IPS-20b (cell line): ENCODE measurements at regions not wholly inside any gene's neighbourhood (a gene's known extent, or its start where the extent isn't known, plus 50 kb on each side); places are given as distances from the start of the nearest gene placed in this dataset.

Experiments
- H3K27ac ChIP-seq: one replicate; pipeline ENCODE4 v1.5.1; 2013; ENCODE audit warnings: low read length
- H3K27me3 ChIP-seq: 2 replicates; pipeline ENCODE4 v1.6.1; 2013; ENCODE audit warnings: mild to moderate bottlenecking, low read length, inconsistent platforms; ENCODE audit not compliant: insufficient read depth
- H3K36me3 ChIP-seq: 2 replicates; pipeline ENCODE4 v1.6.1; 2013; ENCODE audit warnings: low read depth, mild to moderate bottlenecking, inconsistent platforms, low read length, moderate library complexity; ENCODE audit not compliant: insufficient read depth
- H3K4me1 ChIP-seq: 2 replicates; pipeline ENCODE4 v1.6.1; 2013; ENCODE audit warnings: mild to moderate bottlenecking, control low read depth, inconsistent platforms, low read length, moderate library complexity; ENCODE audit not compliant: insufficient read depth
- H3K4me3 ChIP-seq: 2 replicates; pipeline ENCODE4 v1.5.1; 2013; ENCODE audit warnings: mild to moderate bottlenecking, low read length, inconsistent platforms
- H3K9ac ChIP-seq: 2 replicates; pipeline ENCODE4 v1.6.1; 2013; ENCODE audit warnings: low read depth, mild to moderate bottlenecking, inconsistent platforms, low read length, moderate library complexity
- H3K9me3 ChIP-seq: 2 replicates; pipeline ENCODE4 v1.6.1; 2013; ENCODE audit warnings: mild to moderate bottlenecking, low read depth, low read length, inconsistent platforms; ENCODE audit not compliant: insufficient read depth

DNA sequence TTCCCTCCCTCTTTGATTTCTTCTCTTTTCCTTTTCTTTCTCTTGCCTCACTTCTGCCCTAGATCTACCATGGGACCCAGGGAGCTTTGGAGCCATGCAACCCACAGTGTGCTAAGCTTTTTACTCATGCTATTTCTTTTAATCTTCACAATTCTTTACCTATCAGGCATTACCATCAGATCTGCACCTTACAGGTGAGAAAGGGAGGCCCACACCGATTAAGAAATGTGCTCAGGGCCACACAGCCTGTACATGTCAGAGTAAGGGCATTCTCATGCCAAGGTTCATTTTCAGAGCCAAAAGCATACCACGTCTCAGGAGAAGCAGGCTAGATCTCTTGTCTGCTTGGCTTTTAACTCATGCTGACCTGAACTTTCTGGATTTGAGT, 161.9 kb downstream of the RPIA start:
- no peak overlapping the region for H3K9ac ChIP-seq
- H3K9me3 ChIP-seq: no peaks in the 10 kb centered on the region
- H3K27me3 ChIP-seq: no peaks in the 10 kb centered on the region
- H3K36me3 ChIP-seq: no peaks in the 10 kb centered on the region
- H3K4me1 ChIP-seq: peaks cover 15% of the 10 kb centered on the region; the same call in 1 of the 2 replicates
- no peak overlapping the region for H3K27ac ChIP-seq
- H3K4me3 ChIP-seq: no peak overlapping the region

DNA sequence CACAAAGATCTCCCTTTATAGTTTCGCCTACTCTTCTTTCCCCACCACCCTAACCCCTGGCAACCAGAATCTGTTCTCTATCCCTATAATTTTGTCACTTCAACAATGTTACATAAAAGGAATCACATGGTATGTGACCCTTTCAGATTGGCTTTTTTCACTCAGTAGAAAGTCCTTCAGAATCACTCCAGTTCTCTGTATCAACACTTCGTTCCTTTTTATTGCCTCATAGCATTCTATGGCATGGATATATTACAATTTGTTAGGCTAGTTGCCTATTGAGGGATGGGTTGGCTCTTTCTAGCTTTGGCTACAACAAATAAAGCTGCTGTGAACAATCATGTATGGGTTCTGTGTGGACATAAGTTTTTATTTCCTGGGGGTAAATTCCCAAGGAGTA, 163.1 kb downstream of the RPIA start:
- Histone ChIP-seq H3K4me1 (peaks cover 15% of the 10 kb centered on the region; the same call in 1 of the 2 replicates), H3K27me3 (no peaks in the 10 kb centered on the region), H3K36me3 (no peaks in the 10 kb centered on the region), H3K4me3 (no peak overlapping the region), H3K9ac (no peak overlapping the region), H3K9me3 (no peaks in the 10 kb centered on the region), H3K27ac (no peak overlapping the region)

DNA sequence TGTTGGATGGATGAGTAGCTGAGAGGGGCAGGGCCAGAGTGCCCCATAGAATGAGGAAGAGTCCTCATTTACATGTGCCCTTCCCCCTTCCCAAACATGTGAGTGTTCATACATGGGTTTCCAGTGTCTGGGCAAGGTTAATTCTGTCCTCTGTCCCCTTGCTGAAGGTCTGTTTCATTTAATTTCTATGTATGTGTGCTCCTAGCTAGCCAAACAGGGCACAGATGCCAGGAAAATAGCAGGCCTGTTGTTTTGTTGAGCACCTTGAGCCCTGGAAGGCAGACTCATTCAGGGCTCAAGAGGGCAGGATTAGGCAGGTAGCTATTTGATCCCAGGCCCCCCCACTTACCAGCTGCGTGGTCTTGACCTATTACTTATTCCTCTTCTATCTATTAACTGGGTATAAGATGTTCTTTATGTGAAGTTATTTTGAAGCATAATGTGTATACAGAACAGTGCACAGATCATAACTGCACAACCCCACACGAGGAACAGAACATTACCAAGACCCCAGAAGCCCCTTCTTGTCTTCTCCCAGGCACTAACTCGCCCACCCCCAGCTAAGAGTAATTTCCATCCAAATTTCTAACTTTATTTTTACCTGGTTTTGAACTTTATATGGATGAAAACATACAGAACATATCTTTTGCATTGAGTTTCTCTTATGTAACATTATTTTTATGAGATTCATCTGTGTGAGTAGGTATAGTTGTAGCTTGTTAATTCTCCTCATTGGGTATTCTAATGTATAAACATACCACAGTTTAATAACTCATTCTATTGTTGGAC, 164.3 kb downstream of the RPIA start:
- Histone ChIP-seq H3K36me3 (no peaks in the 10 kb centered on the region), H3K27ac (no peak overlapping the region), H3K27me3 (no peaks in the 10 kb centered on the region), H3K9me3 (no peaks in the 10 kb centered on the region), H3K4me1 (peaks cover 15% of the 10 kb centered on the region; the same call in 1 of the 2 replicates), H3K9ac (no peak overlapping the region), H3K4me3 (no peak overlapping the region)

DNA sequence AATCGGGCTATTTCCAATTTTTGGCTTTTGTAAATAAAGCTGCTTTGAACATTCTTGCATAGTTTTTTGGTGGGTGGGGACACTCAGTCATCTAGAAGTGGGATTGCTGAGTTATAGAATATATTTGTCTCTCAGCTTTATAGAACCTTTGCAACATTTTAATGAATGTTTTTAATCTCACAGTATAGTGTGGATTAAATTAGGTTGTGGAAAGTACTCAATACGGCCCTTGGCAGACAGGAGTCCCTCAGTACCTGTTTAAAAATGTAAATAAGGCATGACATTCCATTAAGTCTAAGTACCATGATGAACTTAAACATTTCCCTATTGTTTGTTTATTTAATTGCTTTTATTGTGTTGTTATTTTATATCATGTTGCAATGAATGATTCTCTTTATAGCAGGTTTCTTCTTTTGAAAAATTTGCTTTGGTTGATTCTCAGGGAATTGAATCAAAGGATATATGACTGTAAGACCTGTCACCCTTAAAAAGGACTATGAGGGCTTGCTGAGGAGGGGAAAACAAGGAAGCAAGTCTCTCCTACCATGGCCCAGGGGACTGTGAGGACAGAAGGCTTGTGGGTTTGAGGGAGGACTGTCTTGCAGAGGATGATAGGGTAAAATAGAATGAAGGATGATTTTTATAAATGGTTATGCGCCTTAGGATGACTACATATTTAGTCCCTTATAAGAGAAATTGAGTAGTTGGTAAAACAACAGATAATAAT, 165.1 kb downstream of the RPIA start:
- Histone ChIP-seq H3K27me3 (no peaks in the 10 kb centered on the region), H3K4me1 (peaks cover 15% of the 10 kb centered on the region; the same call in 1 of the 2 replicates), H3K9ac (no peak overlapping the region), H3K27ac (no peak overlapping the region), H3K36me3 (no peaks in the 10 kb centered on the region), H3K4me3 (no peak overlapping the region), H3K9me3 (no peaks in the 10 kb centered on the region)

DNA sequence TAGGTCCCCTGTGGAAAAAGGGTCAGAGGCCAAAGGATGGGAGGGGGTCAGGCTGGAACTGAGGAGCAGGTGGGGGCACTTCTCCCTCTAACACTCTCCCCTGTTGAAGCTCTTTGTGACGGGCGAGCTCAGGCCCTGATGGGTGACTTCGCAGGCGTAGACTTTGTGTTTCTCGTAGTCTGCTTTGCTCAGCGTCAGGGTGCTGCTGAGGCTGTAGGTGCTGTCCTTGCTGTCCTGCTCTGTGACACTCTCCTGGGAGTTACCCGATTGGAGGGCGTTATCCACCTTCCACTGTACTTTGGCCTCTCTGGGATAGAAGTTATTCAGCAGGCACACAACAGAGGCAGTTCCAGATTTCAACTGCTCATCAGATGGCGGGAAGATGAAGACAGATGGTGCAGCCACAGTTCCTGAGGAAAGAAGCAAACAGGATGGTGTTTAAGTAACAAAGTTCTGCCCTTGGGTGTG, 165.8 kb downstream of the RPIA start:
- H3K36me3 ChIP-seq: no peaks in the 10 kb centered on the region
- no peaks in the 10 kb centered on the region for H3K9me3 ChIP-seq
- peaks cover 15% of the 10 kb centered on the region; the same call in 1 of the 2 replicates for H3K4me1 ChIP-seq
- no peaks in the 10 kb centered on the region for H3K27me3 ChIP-seq
- peak overlapping the region; percentile 4 for H3K27ac ChIP-seq
- H3K4me3 ChIP-seq: no peak overlapping the region
- H3K9ac ChIP-seq: no peak overlapping the region

DNA sequence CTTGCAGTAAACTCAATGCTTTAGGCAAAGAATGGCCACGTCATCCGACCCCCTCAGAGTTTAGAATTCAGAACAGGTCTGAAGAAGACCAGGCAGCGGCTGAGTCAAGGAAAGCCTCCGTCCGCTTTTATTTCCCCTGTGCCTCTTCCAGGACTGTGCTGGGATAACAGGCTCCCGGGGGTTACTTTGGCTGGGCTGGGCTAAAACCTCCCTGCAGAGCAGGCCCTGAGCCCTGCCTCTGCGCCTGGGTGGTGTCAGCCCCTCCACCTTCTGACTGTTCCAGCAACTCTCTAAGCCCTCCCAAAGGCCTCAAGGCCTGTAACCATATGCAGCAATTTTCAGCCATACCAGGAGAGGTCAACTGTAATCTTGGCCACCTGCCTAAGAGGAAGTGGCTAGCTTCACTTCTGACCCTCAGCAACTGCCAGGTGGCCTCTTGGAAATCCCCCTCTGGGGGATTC, 166.5 kb downstream of the RPIA start:
- Histone ChIP-seq H3K9me3 (no peaks in the 10 kb centered on the region), H3K36me3 (no peaks in the 10 kb centered on the region), H3K27me3 (no peaks in the 10 kb centered on the region), H3K4me1 (peaks cover 15% of the 10 kb centered on the region; the same call in 1 of the 2 replicates), H3K4me3 (no peak overlapping the region), H3K9ac (no peak overlapping the region), H3K27ac (no peak overlapping the region)

DNA sequence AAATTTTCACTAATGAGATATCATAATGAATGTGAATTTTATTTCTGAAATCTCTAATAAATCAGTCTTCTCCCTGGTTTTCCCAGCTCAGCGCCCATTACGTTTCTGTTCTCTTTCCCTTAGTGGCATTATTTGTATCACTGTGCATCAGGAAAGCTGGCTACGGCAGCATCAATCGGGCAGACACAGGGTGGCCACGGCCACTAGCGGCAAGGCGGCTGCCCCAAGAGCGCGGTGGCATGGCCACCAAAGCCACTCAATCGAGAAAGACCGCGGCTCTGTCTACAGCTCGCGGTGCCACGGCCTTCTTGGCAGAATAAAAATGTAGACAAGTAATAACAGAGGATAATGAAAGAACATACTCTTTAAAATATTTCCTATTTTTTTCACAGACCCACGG, 168.0 kb downstream of the RPIA start:
- no peaks in the 10 kb centered on the region for H3K27me3 ChIP-seq
- H3K27ac ChIP-seq: no peak overlapping the region
- no peak overlapping the region for H3K4me3 ChIP-seq
- H3K36me3 ChIP-seq: no peaks in the 10 kb centered on the region
- H3K9ac ChIP-seq: no peak overlapping the region
- peaks cover 15% of the 10 kb centered on the region; the same call in 1 of the 2 replicates for H3K4me1 ChIP-seq
- H3K9me3 ChIP-seq: no peaks in the 10 kb centered on the region

DNA sequence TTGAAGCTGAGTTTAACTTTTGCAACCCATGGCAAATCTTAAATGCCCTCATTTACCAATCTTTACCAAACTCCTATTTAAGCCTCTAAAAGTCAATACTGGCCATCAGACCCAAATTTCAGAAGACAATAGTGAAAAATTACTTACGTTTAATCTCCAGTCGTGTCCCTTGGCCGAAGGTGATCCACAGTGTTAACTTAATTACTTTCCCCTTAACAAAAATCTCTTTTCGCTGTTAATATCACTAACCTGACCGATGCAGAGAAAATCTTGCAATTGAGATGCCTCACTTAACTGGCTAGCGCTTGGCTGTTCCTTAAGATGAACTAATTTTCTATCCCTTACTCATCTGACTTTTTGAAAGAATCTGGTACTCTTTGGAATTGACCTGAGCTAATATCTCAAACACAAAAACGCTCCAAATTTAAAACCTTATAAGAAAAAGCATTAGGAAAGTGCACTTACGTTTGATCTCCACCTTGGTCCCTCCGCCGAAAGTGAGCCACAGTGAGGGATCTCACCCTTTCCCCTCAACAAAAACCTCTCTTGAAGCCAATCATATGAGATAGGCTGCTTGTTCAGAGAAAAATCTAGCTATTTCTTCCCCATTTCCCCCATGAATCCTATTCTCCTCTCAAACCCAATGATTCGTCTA, 169.1 kb downstream of the RPIA start:
- H3K4me3 ChIP-seq: no peak overlapping the region
- H3K9me3 ChIP-seq: no peaks in the 10 kb centered on the region
- H3K4me1 ChIP-seq: peaks cover 15% of the 10 kb centered on the region; the same call in 1 of the 2 replicates
- no peak overlapping the region for H3K27ac ChIP-seq
- H3K9ac ChIP-seq: no peak overlapping the region
- H3K27me3 ChIP-seq: no peaks in the 10 kb centered on the region
- no peaks in the 10 kb centered on the region for H3K36me3 ChIP-seq

DNA sequence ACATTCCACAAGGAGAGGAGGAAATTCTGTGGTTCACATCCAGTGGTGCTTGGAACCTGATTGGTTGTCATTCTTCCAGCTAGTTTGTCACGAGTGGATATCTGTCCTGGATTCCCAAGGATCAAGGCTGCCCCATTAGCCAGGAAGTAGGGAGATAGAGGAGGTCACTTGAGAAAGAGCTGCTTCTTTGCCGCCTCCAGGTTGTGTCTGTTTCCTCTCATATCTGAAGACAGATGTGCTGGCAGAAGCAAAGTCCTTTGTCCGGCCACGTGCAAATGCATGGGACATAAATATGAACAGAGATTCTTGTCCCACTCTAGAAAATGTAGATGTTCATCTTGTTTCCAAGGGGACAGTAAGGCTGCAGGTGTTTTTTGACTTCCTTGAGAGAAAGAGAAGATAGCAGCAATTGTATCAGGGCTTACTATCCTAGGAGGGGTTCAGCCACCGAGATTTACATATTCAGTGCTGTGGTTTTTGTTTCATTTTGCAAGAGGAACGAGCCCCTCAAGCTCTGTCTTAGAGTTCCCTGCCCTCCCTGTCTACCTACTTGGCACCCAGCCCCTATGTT, 174.4 kb downstream of the RPIA start:
- H3K36me3 ChIP-seq: no peaks in the 10 kb centered on the region
- H3K4me3 ChIP-seq: no peak overlapping the region
- H3K9ac ChIP-seq: no peak overlapping the region
- H3K27me3 ChIP-seq: no peaks in the 10 kb centered on the region
- no peaks in the 10 kb centered on the region for H3K9me3 ChIP-seq
- H3K27ac ChIP-seq: no peak overlapping the region
- H3K4me1 ChIP-seq: no peaks in the 10 kb centered on the region

DNA sequence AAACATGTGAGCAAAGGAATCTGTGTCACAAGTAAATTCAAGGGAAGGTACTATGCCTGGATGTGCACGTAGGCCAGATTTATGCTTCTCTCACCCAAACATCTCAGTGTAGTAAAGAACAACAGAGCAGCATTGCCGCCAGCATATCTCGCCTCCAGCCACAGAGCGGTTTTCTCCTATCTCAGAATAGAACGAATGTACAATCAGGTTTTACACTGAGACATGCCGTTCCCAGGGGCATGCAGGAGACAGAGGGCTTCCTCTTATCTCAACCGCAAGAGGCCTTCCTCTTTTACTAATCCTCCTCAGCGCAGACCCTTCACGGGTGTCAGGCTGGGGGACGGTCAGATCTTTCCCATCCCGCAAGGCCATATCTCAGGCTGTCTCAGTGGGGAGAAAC, 175.3 kb downstream of the RPIA start:
- Histone ChIP-seq H3K9me3 (no peaks in the 10 kb centered on the region), H3K36me3 (no peaks in the 10 kb centered on the region), H3K27ac (no peak overlapping the region), H3K4me3 (no peak overlapping the region), H3K27me3 (no peaks in the 10 kb centered on the region), H3K9ac (no peak overlapping the region), H3K4me1 (no peaks in the 10 kb centered on the region)

DNA sequence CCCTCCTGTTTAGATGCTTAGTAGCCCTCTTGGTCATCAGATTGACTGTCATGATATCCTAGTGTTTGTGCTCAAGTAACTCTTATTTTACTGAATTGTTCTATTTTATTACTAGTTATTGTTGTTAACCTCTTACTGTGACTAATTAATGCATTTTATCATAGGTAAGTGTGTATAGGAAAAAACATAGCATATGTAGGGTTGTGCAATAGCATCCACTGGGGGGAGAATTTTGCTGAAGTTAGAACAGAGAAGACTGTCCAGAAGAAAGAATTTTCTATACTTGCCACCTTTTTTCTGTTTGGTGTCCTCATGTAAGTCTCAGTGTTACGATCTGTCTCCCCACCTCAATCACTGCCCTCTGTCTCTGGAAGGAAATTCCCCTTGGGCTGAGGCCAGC, 177.4 kb downstream of the RPIA start:
- H3K4me1 ChIP-seq: no peaks in the 10 kb centered on the region
- H3K27me3 ChIP-seq: no peaks in the 10 kb centered on the region
- H3K36me3 ChIP-seq: no peaks in the 10 kb centered on the region
- no peak overlapping the region for H3K27ac ChIP-seq
- H3K9ac ChIP-seq: no peak overlapping the region
- no peaks in the 10 kb centered on the region for H3K9me3 ChIP-seq
- H3K4me3 ChIP-seq: no peak overlapping the region
